ENCODE measurements at regions not wholly inside any gene's neighbourhood (a gene's known extent, or its start where the extent isn't known, plus 50 kb on each side); places are given as distances from the start of the nearest gene placed in this dataset.

- TF ChIP-seq, protein P1, sequence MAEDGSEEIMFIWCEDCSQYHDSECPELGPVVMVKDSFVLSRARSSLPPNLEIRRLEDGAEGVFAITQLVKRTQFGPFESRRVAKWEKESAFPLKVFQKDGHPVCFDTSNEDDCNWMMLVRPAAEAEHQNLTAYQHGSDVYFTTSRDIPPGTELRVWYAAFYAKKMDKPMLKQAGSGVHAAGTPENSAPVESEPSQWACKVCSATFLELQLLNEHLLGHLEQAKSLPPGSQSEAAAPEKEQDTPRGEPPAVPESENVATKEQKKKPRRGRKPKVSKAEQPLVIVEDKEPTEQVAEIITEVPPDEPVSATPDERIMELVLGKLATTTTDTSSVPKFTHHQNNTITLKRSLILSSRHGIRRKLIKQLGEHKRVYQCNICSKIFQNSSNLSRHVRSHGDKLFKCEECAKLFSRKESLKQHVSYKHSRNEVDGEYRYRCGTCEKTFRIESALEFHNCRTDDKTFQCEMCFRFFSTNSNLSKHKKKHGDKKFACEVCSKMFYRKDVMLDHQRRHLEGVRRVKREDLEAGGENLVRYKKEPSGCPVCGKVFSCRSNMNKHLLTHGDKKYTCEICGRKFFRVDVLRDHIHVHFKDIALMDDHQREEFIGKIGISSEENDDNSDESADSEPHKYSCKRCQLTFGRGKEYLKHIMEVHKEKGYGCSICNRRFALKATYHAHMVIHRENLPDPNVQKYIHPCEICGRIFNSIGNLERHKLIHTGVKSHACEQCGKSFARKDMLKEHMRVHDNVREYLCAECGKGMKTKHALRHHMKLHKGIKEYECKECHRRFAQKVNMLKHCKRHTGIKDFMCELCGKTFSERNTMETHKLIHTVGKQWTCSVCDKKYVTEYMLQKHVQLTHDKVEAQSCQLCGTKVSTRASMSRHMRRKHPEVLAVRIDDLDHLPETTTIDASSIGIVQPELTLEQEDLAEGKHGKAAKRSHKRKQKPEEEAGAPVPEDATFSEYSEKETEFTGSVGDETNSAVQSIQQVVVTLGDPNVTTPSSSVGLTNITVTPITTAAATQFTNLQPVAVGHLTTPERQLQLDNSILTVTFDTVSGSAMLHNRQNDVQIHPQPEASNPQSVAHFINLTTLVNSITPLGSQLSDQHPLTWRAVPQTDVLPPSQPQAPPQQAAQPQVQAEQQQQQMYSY (CRISPR knock-in tag; IDR thresholded peaks at IDR 0.05): no peak
- TF ChIP-seq JUN (CRISPR knock-in tag; IDR thresholded peaks at IDR 0.05) (no peak), NFYB (CRISPR knock-in tag; conservative IDR thresholded peaks at IDR 0.05; ENCODE audit: low read depth) (no peak)
Measured at GRCh38 chr3:34882764-34883163, 756.6 kb upstream of the ARPP21 start (continued).

DNA sequence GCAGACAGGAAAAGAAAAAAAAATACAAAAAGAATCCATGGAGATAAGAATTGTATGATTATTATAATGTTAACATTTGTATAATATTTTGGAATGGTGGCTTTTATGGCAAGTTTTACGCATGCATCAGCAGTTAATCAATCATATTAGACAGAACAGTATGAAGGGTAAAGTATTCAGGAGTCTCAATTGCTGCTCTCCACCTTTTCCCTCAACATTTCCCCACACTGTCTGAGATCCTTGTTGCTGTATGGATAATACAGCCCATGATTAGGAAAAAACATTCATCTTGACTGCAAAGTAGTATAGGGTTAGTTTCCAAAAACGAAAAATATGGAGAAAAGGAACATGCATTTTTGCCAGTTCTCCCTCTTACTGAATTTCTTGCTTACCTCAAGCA, 755.3 kb upstream of the ARPP21 start:
- Mint-ChIP-seq H3K9me3 (peaks cover 16% of the 10 kb centered on the region), H3K27me3 (ENCODE audit: low read depth) (no peaks in the 10 kb centered on the region), H3K27ac (no peak overlapping the region), H3K4me1 (peaks cover 22% of the 10 kb centered on the region), H3K36me3 (peaks cover 5% of the 10 kb centered on the region), H3K4me3 (no peak overlapping the region)
- ChIA-PET CTCF (no interaction called here), POLR2A (no interaction called here)
- DNase-seq (ENCODE audit: low spot score): no peak
- ATAC-seq: no peak
- TF ChIP-seq, protein P2, sequence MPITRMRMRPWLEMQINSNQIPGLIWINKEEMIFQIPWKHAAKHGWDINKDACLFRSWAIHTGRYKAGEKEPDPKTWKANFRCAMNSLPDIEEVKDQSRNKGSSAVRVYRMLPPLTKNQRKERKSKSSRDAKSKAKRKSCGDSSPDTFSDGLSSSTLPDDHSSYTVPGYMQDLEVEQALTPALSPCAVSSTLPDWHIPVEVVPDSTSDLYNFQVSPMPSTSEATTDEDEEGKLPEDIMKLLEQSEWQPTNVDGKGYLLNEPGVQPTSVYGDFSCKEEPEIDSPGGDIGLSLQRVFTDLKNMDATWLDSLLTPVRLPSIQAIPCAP (CRISPR knock-in tag; IDR thresholded peaks at IDR 0.05): no peak
- TF ChIP-seq STAT6 (CRISPR knock-in tag; conservative IDR thresholded peaks at IDR 0.05; ENCODE audit: low read depth) (no peak), ZNF281 (CRISPR knock-in tag; IDR thresholded peaks at IDR 0.05) (no peak), RORB (CRISPR knock-in tag; IDR thresholded peaks at IDR 0.05) (no peak), NFATC4 (CRISPR knock-in tag; IDR thresholded peaks at IDR 0.05) (no peak), USF1 (CRISPR knock-in tag; IDR thresholded peaks at IDR 0.05) (no peak), ZMAT4 (CRISPR knock-in tag; IDR thresholded peaks at IDR 0.05) (no peak), ZNF219 (CRISPR knock-in tag; IDR thresholded peaks at IDR 0.05; ENCODE audit: borderline replicate concordance) (no peak), ZNF396 (CRISPR knock-in tag; IDR thresholded peaks at IDR 0.05; ENCODE audit: borderline replicate concordance) (no peak), HMGA2 (CRISPR knock-in tag; IDR thresholded peaks at IDR 0.05) (no peak), NR3C1 (CRISPR knock-in tag; conservative IDR thresholded peaks at IDR 0.05; ENCODE audit: low read depth) (no peak), ESRRA (CRISPR knock-in tag; IDR thresholded peaks at IDR 0.05; ENCODE audit: borderline replicate concordance) (no peak), GRHL2 (CRISPR knock-in tag; IDR thresholded peaks at IDR 0.05; ENCODE audit: insufficient replicate concordance, severe bottlenecking) (no peak), FOXK1 (CRISPR knock-in tag; IDR thresholded peaks at IDR 0.05) (no peak), ZNF317 (CRISPR knock-in tag; IDR thresholded peaks at IDR 0.05; ENCODE audit: borderline replicate concordance, low read depth) (no peak)
- TF ChIP-seq, protein P3, sequence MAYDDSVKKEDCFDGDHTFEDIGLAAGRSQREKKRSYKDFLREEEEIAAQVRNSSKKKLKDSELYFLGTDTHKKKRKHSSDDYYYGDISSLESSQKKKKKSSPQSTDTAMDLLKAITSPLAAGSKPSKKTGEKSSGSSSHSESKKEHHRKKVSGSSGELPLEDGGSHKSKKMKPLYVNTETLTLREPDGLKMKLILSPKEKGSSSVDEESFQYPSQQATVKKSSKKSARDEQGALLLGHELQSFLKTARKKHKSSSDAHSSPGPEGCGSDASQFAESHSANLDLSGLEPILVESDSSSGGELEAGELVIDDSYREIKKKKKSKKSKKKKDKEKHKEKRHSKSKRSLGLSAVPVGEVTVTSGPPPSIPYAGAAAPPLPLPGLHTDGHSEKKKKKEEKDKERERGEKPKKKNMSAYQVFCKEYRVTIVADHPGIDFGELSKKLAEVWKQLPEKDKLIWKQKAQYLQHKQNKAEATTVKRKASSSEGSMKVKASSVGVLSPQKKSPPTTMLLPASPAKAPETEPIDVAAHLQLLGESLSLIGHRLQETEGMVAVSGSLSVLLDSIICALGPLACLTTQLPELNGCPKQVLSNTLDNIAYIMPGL (CRISPR knock-in tag; IDR thresholded peaks at IDR 0.05): no peak
- TF ChIP-seq, protein P4, sequence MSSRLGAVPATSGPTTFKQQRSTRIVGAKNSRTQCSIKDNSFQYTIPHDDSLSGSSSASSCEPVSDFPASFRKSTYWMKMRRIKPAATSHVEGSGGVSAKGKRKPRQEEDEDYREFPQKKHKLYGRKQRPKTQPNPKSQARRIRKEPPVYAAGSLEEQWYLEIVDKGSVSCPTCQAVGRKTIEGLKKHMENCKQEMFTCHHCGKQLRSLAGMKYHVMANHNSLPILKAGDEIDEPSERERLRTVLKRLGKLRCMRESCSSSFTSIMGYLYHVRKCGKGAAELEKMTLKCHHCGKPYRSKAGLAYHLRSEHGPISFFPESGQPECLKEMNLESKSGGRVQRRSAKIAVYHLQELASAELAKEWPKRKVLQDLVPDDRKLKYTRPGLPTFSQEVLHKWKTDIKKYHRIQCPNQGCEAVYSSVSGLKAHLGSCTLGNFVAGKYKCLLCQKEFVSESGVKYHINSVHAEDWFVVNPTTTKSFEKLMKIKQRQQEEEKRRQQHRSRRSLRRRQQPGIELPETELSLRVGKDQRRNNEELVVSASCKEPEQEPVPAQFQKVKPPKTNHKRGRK (CRISPR knock-in tag; IDR thresholded peaks at IDR 0.05; ENCODE audit: borderline replicate concordance): no peak
- TF ChIP-seq, protein P5, sequence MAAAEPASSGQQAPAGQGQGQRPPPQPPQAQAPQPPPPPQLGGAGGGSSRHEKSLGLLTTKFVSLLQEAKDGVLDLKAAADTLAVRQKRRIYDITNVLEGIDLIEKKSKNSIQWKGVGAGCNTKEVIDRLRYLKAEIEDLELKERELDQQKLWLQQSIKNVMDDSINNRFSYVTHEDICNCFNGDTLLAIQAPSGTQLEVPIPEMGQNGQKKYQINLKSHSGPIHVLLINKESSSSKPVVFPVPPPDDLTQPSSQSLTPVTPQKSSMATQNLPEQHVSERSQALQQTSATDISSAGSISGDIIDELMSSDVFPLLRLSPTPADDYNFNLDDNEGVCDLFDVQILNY (CRISPR knock-in tag; IDR thresholded peaks at IDR 0.05): no peak

Measured in WTC11 (cell line).